CD8-positive, alpha-beta memory T cell (primary cell): ENCODE measurements at regions not wholly inside any gene's neighbourhood (a gene's known extent, or its start where the extent isn't known, plus 50 kb on each side); places are given as distances from the start of the nearest gene placed in this dataset.
"Not testable (repeated sequence)": the region's sequence is repeated elsewhere in the genome, so short reads cannot be mapped to it uniquely, and the experiment has no call there.

Experiments used
- CTCF ChIA-PET: fragments of 350-600 bp; sonication (Branson Sonifier 250); formaldehyde crosslinking; loops from one replicate; lab custom pipeline; 2021; ENCODE audit warnings: antibody characterized with exemption; lab: Charles Lee
- POLR2A ChIA-PET: fragments of 350-600 bp; sonication (Branson Sonifier 250); formaldehyde crosslinking; loops from one replicate; lab custom pipeline; 2021; ENCODE audit warnings: antibody characterized with exemption; lab: Charles Lee
- DNase-seq, 5 donors: peaks; one replicate each; pipeline versions ENCODE4 v3.0.0 to v3.0.0-alpha.2; 2020 to 2022; ENCODE audit warnings: mixed read lengths in 1 of 5
- H3K27ac ChIP-seq: one replicate; pipeline ENCODE4 v1.7.0; 2013; ENCODE audit warnings: low read depth, mild to moderate bottlenecking, low read length, moderate library complexity
- H3K27me3 ChIP-seq: 2 replicates; pipeline ENCODE4 v1.7.0; 2013; ENCODE audit warnings: low read length, mild to moderate bottlenecking; ENCODE audit not compliant: insufficient read depth, poor library complexity, severe bottlenecking
- H3K36me3 ChIP-seq: 2 replicates; pipeline ENCODE4 v1.7.0; 2013; ENCODE audit warnings: mild to moderate bottlenecking, low read length, moderate library complexity; ENCODE audit not compliant: insufficient read depth
- H3K4me1 ChIP-seq: 2 replicates; pipeline ENCODE4 v1.7.0; 2013; ENCODE audit warnings: mild to moderate bottlenecking, low read length, moderate library complexity; ENCODE audit not compliant: insufficient read depth
- H3K4me3 ChIP-seq: 2 replicates; pipeline ENCODE4 v1.7.0; 2013; ENCODE audit warnings: mild to moderate bottlenecking, low read length
- H3K9me3 ChIP-seq: 2 replicates; pipeline ENCODE4 v1.7.0; 2013; ENCODE audit warnings: mild to moderate bottlenecking, low read length
- H3K27ac Mint-ChIP-seq, 8 donors: one replicate each; pipeline ENCODE4 v1.8.0; 2020 to 2021; ENCODE audit warnings: mixed read lengths in 8 of 8, mild to moderate bottlenecking in 6 of 8, inconsistent platforms in 3 of 8, moderate library complexity in 3 of 8
- H3K27me3 Mint-ChIP-seq, 2 donors: one replicate each; pipeline ENCODE4 v1.8.0; 2020 to 2021; ENCODE audit warnings: mixed read lengths in 2 of 2, mild to moderate bottlenecking in 1 of 2, moderate library complexity in 1 of 2
- H3K36me3 Mint-ChIP-seq, 3 donors: one replicate each; pipeline ENCODE4 v1.8.0; 2020 to 2021; ENCODE audit warnings: mixed read lengths in 3 of 3, inconsistent platforms in 1 of 3, mild to moderate bottlenecking in 1 of 3
- H3K4me1 Mint-ChIP-seq, 3 donors: one replicate each; pipeline ENCODE4 v1.8.0; 2020 to 2021; ENCODE audit warnings: mixed read lengths in 3 of 3, inconsistent platforms in 1 of 3, mild to moderate bottlenecking in 1 of 3
- H3K4me3 Mint-ChIP-seq, 7 donors: one replicate each; pipeline ENCODE4 v1.8.0; 2020 to 2021; ENCODE audit warnings: mixed read lengths in 7 of 7, mild to moderate bottlenecking in 6 of 7, moderate library complexity in 4 of 7, inconsistent platforms in 2 of 7
- H3K9me3 Mint-ChIP-seq, 5 donors: one replicate each; pipeline ENCODE4 v1.8.0; 2020 to 2022; ENCODE audit warnings: mixed read lengths in 5 of 5, mild to moderate bottlenecking in 3 of 5, moderate library complexity in 2 of 5, inconsistent platforms in 1 of 5

- H3K9me3 Mint-ChIP-seq, POLR2A ChIA-PET, H3K4me3 Mint-ChIP-seq, H3K4me1 ChIP-seq, CTCF ChIA-PET, H3K36me3 Mint-ChIP-seq, H3K27me3 ChIP-seq, DNase-seq, H3K27ac ChIP-seq, H3K9me3 ChIP-seq, H3K27ac Mint-ChIP-seq, H3K4me1 Mint-ChIP-seq, H3K27me3 Mint-ChIP-seq, H3K4me3 ChIP-seq, H3K36me3 ChIP-seq: not testable (repeated sequence)
Observed at GRCh38 chr17:62223585-62223984, 156.8 kb upstream of the EFCAB3 start.

GRCh38 chr17:62219221-62219899 lies 154.3 kb upstream of the MED13 start:
- CTCF ChIA-PET, result no interaction called here
- POLR2A ChIA-PET, result no interaction called here
- Histone ChIP-seq H3K27ac (no peak overlapping the region), H3K9me3 (no peaks in the 10 kb centered on the region), H3K4me3 (no peak overlapping the region), H3K27me3 (no peaks in the 10 kb centered on the region), H3K4me1 (no peaks in the 10 kb centered on the region), H3K36me3 (no peaks in the 10 kb centered on the region)
- Mint-ChIP-seq H3K27me3 (peaks cover 4 to 10% of the 10 kb centered on the region in 2 donors), H3K36me3 (no peaks in the 10 kb centered on the region), H3K9me3 (no peaks in the 10 kb centered on the region), H3K4me3 (no peak overlapping the region), H3K4me1 (no peaks in the 10 kb centered on the region), H3K27ac (no peak overlapping the region)
- no peak for DNase-seq

DNA sequence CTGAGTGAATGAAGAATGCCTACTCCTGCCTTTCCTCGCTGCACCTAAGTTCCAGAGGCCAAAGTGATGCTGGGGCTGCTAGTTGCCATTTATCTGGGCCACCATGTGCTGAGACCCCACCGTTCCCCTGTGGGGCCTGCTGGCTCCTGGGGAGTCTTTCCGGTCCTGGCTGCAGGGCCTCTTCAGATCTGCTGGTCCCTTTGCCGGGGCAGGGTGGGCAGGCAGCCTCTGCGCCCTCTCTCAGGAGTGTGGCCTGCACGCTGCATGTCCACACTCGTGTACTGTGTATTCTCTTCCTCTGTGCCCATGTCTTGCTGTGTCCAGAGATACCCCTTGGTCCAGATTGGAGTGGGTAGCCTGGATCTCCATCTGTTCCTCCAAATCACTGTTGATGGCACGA lies 151.8 kb upstream of the MED13 start:
- H3K27ac ChIP-seq, result no peak overlapping the region
- no peaks in the 10 kb centered on the region for H3K36me3 Mint-ChIP-seq
- no peaks in the 10 kb centered on the region for H3K9me3 ChIP-seq
- CTCF ChIA-PET, result no interaction called here
- peaks cover 3% of the 10 kb centered on the region for H3K27me3 ChIP-seq
- no peaks in the 10 kb centered on the region for H3K4me1 ChIP-seq
- H3K36me3 ChIP-seq, result no peaks in the 10 kb centered on the region
- H3K4me3 ChIP-seq, result no peak overlapping the region
- peaks cover 21 to 23% of the 10 kb centered on the region in 2 donors for H3K27me3 Mint-ChIP-seq
- H3K27ac Mint-ChIP-seq, result no peak overlapping the region
- H3K4me3 Mint-ChIP-seq, result no peak overlapping the region
- POLR2A ChIA-PET, result no interaction called here
- DNase-seq, result no peak
- H3K9me3 Mint-ChIP-seq, result no peaks in the 10 kb centered on the region
- no peaks in the 10 kb centered on the region for H3K4me1 Mint-ChIP-seq

- H3K36me3 Mint-ChIP-seq, POLR2A ChIA-PET, H3K4me3 ChIP-seq, H3K4me1 ChIP-seq, H3K27me3 ChIP-seq, CTCF ChIA-PET, H3K4me3 Mint-ChIP-seq, H3K9me3 ChIP-seq, H3K9me3 Mint-ChIP-seq, H3K4me1 Mint-ChIP-seq, H3K27ac ChIP-seq, H3K36me3 ChIP-seq, DNase-seq, H3K27ac Mint-ChIP-seq: not testable (repeated sequence)
- peaks cover 21 to 28% of the 10 kb centered on the region in 2 donors for H3K27me3 Mint-ChIP-seq
Observed at GRCh38 chr17:62215891-62216290, 150.8 kb upstream of the MED13 start.

- ChIA-PET POLR2A (no interaction called here), CTCF (no interaction called here)
- DNase-seq, result no peak
- no peak overlapping the region for H3K27ac ChIP-seq
- Mint-ChIP-seq H3K4me1 (no peaks in the 10 kb centered on the region), H3K4me3 (no peak overlapping the region), H3K36me3 (no peaks in the 10 kb centered on the region), H3K27me3 (peaks cover 0 to 12% of the 10 kb centered on the region in 2 donors), H3K27ac (no peak overlapping the region), H3K9me3 (peaks cover 0 to 3% (median 0%) of the 10 kb centered on the region in 5 donors)
- H3K36me3 ChIP-seq, result no peaks in the 10 kb centered on the region
- no peaks in the 10 kb centered on the region for H3K27me3 ChIP-seq
- H3K4me3 ChIP-seq, result no peak overlapping the region
- no peaks in the 10 kb centered on the region for H3K9me3 ChIP-seq
- no peaks in the 10 kb centered on the region for H3K4me1 ChIP-seq
Observed at GRCh38 chr17:62206550-62206949, 141.5 kb upstream of the MED13 start.

- H3K4me3 Mint-ChIP-seq, H3K4me1 ChIP-seq, H3K36me3 ChIP-seq, H3K27me3 ChIP-seq, H3K4me1 Mint-ChIP-seq, H3K27ac ChIP-seq, H3K36me3 Mint-ChIP-seq, H3K9me3 ChIP-seq, DNase-seq, POLR2A ChIA-PET, CTCF ChIA-PET, H3K9me3 Mint-ChIP-seq, H3K27ac Mint-ChIP-seq, H3K4me3 ChIP-seq: not testable (repeated sequence)
- peaks cover 6 to 18% of the 10 kb centered on the region in 2 donors for H3K27me3 Mint-ChIP-seq
Observed at GRCh38 chr17:62197156-62197555, 132.1 kb upstream of the MED13 start.

DNA sequence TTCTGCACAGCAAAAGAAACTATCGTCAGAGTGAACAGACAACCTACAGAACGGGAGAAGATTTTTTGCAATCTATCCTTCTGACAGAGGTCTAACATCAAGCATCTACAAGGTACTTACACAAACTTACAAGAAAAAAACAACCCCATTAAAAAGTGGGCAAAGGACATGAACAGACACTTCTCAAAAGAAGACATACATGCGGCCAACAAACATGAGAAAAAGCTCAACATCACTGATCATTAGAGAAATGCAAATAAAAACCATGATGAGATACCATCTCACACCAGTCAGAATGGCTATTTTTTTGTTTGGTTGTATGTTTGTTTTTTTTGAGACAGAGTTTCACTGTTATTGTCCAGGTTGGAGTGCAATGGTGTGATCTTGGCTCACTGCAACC lies 131.5 kb upstream of the MED13 start:
- H3K4me3 Mint-ChIP-seq, H3K36me3 Mint-ChIP-seq, H3K36me3 ChIP-seq, CTCF ChIA-PET, H3K9me3 ChIP-seq, DNase-seq, H3K27ac Mint-ChIP-seq, POLR2A ChIA-PET, H3K4me1 Mint-ChIP-seq, H3K27ac ChIP-seq, H3K4me3 ChIP-seq, H3K4me1 ChIP-seq, H3K27me3 ChIP-seq, H3K9me3 Mint-ChIP-seq: not testable (repeated sequence)
- H3K27me3 Mint-ChIP-seq, result peaks cover 6 to 18% of the 10 kb centered on the region in 2 donors

DNA sequence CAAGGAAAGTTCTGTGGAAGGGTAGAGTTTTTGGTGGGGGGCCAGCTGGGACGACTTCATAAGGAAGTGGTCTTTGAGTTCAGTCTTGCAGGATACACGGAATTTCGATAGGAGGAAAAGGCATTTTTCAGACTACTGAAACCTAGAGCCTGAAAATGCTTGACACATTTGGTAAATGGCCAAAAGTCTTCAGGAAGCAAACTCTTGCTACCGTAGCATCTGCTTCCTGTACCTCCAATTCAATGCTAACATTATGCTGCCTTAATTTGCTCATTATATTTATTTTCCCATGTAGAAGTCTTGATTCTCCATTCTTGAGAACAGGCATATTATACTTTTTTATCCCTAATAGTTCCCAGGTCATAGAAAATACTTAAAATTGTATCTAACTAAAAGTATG lies 129.3 kb upstream of the MED13 start:
- Mint-ChIP-seq H3K36me3 (no peaks in the 10 kb centered on the region), H3K27me3 (peaks cover 5 to 20% of the 10 kb centered on the region in 2 donors), H3K4me1 (peaks cover 0 to 3% (median 0%) of the 10 kb centered on the region in 3 donors), H3K27ac (no peak overlapping the region), H3K9me3 (peaks cover 0 to 2% (median 0%) of the 10 kb centered on the region in 5 donors), H3K4me3 (no peak overlapping the region)
- Histone ChIP-seq H3K36me3 (no peaks in the 10 kb centered on the region), H3K27ac (no peak overlapping the region), H3K9me3 (no peaks in the 10 kb centered on the region), H3K4me3 (no peak overlapping the region), H3K27me3 (no peaks in the 10 kb centered on the region), H3K4me1 (no peaks in the 10 kb centered on the region)
- POLR2A ChIA-PET, result no interaction called here
- CTCF ChIA-PET, result no interaction called here
- no peak for DNase-seq
